ENCODE measurements at regions not wholly inside any gene's neighbourhood (a gene's known extent, or its start where the extent isn't known, plus 50 kb on each side); places are given as distances from the start of the nearest gene placed in this dataset.

- TF ChIP-seq ELF4 (IDR thresholded peaks at IDR 0.05) (no peak), FOXM1 (IDR thresholded peaks at IDR 0.05; ENCODE audit: borderline replicate concordance) (no peak)
Observed at GRCh38 chr4:83910693-83911092, 374.8 kb downstream of the GPAT3 start.
